SW 1271 (cell line): ENCODE measurements at regions not wholly inside any gene's neighbourhood (a gene's known extent, or its start where the extent isn't known, plus 50 kb on each side); places are given as distances from the start of the nearest gene placed in this dataset.
"Not testable (repeated sequence)": the region's sequence is repeated elsewhere in the genome, so short reads cannot be mapped to it uniquely, and the experiment has no call there.

ENCODE experiments used
- DNase-seq, 2 experiments: peaks; one replicate each; lab custom pipeline; 2025; lab: John Stamatoyannopoulos, UW

GRCh38 chr14:34063470-34064164, 112.7 kb upstream of the EGLN3 start:
- no peak for DNase-seq

- DNase-seq = no peak
Observed at GRCh38 chr14:34063042-34063441, 112.2 kb upstream of the EGLN3 start.

- DNase-seq = no peak
Observed at GRCh38 chr14:34062353-34062973, 111.6 kb upstream of the EGLN3 start.

GRCh38 chr14:34060651-34060999, 109.8 kb upstream of the EGLN3 start:
- no peak for DNase-seq

GRCh38 chr14:34059925-34060650, 109.2 kb upstream of the EGLN3 start:
- DNase-seq = peak; percentile 30 to 48

GRCh38 chr14:34059037-34059924, 108.4 kb upstream of the EGLN3 start:
- no peak for DNase-seq

- no peak for DNase-seq
Observed at GRCh38 chr14:34058510-34058909, 107.6 kb upstream of the EGLN3 start.

GRCh38 chr14:34056046-34056445, 105.2 kb upstream of the EGLN3 start:
- DNase-seq = no peak

GRCh38 chr14:34055157-34055950, 104.5 kb upstream of the EGLN3 start:
- no peak for DNase-seq

- no peak for DNase-seq
Observed at GRCh38 chr14:34053666-34054065, 102.8 kb upstream of the EGLN3 start.

GRCh38 chr14:34052658-34053014, 101.8 kb upstream of the EGLN3 start:
- DNase-seq = no peak

GRCh38 chr14:34051966-34052657, 101.2 kb upstream of the EGLN3 start:
- DNase-seq = no peak

GRCh38 chr14:34050606-34051005, 99.7 kb upstream of the EGLN3 start:
- DNase-seq = no peak

GRCh38 chr14:34049790-34050189, 98.9 kb upstream of the EGLN3 start:
- DNase-seq = no peak

- DNase-seq = not testable (repeated sequence)
Observed at GRCh38 chr14:34049187-34049586, 98.3 kb upstream of the EGLN3 start.

GRCh38 chr14:34046799-34047520, 96.1 kb upstream of the EGLN3 start:
- DNase-seq = no peak

- no peak for DNase-seq
Observed at GRCh38 chr14:34044666-34045306, 93.9 kb upstream of the EGLN3 start.

- no peak for DNase-seq
Observed at GRCh38 chr14:34044373-34044637, 93.4 kb upstream of the EGLN3 start.

GRCh38 chr14:34043627-34044372, 92.9 kb upstream of the EGLN3 start:
- DNase-seq = peak in 1 of 2 experiments; percentile 47
